Activated naive CD8-positive, alpha-beta T cell treated with anti-CD3 and anti-CD28 coated beads, Interleukin-2, amount 50 U/mL, for 16 hours (primary cell): ENCODE measurements at regions not wholly inside any gene's neighbourhood (a gene's known extent, or its start where the extent isn't known, plus 50 kb on each side); places are given as distances from the start of the nearest gene placed in this dataset.

ENCODE experiments used
- DNase-seq: peaks from one replicate; pipeline ENCODE4 v3.0.0-alpha.2; 2020; ENCODE audit warnings: low read depth, low spot score

- no peak for DNase-seq
Measured at GRCh38 chr10:123409426-123409825, 255.2 kb downstream of the BUB3 start.

- no peak for DNase-seq
Measured at GRCh38 chr10:123409884-123410283, 255.7 kb downstream of the BUB3 start.

- no peak for DNase-seq
Measured at GRCh38 chr10:123413353-123413752, 252.8 kb upstream of the GPR26 start.

GRCh38 chr10:123415523-123415922, 250.6 kb upstream of the GPR26 start:
- DNase-seq = no peak

- DNase-seq = no peak
Measured at GRCh38 chr10:123417414-123417813, 248.7 kb upstream of the GPR26 start.

GRCh38 chr10:123421461-123421860, 244.7 kb upstream of the GPR26 start:
- no peak for DNase-seq

- no peak for DNase-seq
Measured at GRCh38 chr10:123422261-123422660, 243.9 kb upstream of the GPR26 start.

- DNase-seq = no peak
Measured at GRCh38 chr10:123424537-123424936, 241.6 kb upstream of the GPR26 start.

- no peak for DNase-seq
Measured at GRCh38 chr10:123425680-123426079, 240.5 kb upstream of the GPR26 start.

GRCh38 chr10:123427165-123427786, 238.9 kb upstream of the GPR26 start:
- no peak for DNase-seq

- no peak for DNase-seq
Measured at GRCh38 chr10:123428391-123428790, 237.8 kb upstream of the GPR26 start.

GRCh38 chr10:123429706-123430221, 236.4 kb upstream of the GPR26 start:
- no peak for DNase-seq

- DNase-seq = no peak
Measured at GRCh38 chr10:123433539-123433938, 232.6 kb upstream of the GPR26 start.

- no peak for DNase-seq
Measured at GRCh38 chr10:123434435-123435039, 231.6 kb upstream of the GPR26 start.

- DNase-seq = no peak
Measured at GRCh38 chr10:123442901-123443300, 223.3 kb upstream of the GPR26 start.

- no peak for DNase-seq
Measured at GRCh38 chr10:123443924-123444323, 222.2 kb upstream of the GPR26 start.

- DNase-seq = no peak
Measured at GRCh38 chr10:123445261-123445775, 220.8 kb upstream of the GPR26 start.

- DNase-seq = no peak
Measured at GRCh38 chr10:123446449-123447156, 219.6 kb upstream of the GPR26 start.

GRCh38 chr10:123449234-123449962, 216.8 kb upstream of the GPR26 start:
- DNase-seq = no peak

GRCh38 chr10:123450956-123451605, 215.1 kb upstream of the GPR26 start:
- DNase-seq = no peak

- DNase-seq = no peak
Measured at GRCh38 chr10:123451618-123452245, 214.4 kb upstream of the GPR26 start.
